Thymus (tissue), 11 donors: ENCODE measurements at regions not wholly inside any gene's neighbourhood (a gene's known extent, or its start where the extent isn't known, plus 50 kb on each side); places are given as distances from the start of the nearest gene placed in this dataset.
A peak's percentile ranks its signal among the peaks of the same experiment; 100 is the strongest.
"Not testable (repeated sequence)": the region's sequence is repeated elsewhere in the genome, so short reads cannot be mapped to it uniquely, and the experiment has no call there.

Experiments
- DNase-seq, 9 donors: peaks; one replicate each; pipeline ENCODE4 v3.0.0-alpha.2; 2013; ENCODE audit warnings: low spot score in 9 of 9, low read depth in 6 of 9, missing footprints in 1 of 9
- H3K27ac ChIP-seq, 2 donors: one replicate each; pipeline ENCODE4 v1.5.1; 2013; ENCODE audit warnings: control low read depth in 1 of 2, low read depth in 1 of 2, low read length in 1 of 2, mild to moderate bottlenecking in 1 of 2, moderate library complexity in 1 of 2
- H3K27me3 ChIP-seq, 2 donors: one replicate each; pipeline ENCODE4 v1.5.1; 2013; ENCODE audit warnings: low read length in 1 of 2; ENCODE audit not compliant: control insufficient read depth in 2 of 2, insufficient read depth in 1 of 2
- H3K36me3 ChIP-seq, 2 donors: one replicate each; pipeline ENCODE4 v1.5.1; 2013; ENCODE audit warnings: low read length in 1 of 2, mild to moderate bottlenecking in 1 of 2, moderate library complexity in 1 of 2; ENCODE audit not compliant: control insufficient read depth in 2 of 2, insufficient read depth in 2 of 2
- H3K4me1 ChIP-seq, 2 donors: one replicate each; pipeline ENCODE4 v1.5.1; 2013; ENCODE audit warnings: low read length in 2 of 2; ENCODE audit not compliant: control insufficient read depth in 2 of 2, insufficient read depth in 2 of 2
- H3K4me3 ChIP-seq, 2 donors: one replicate each; pipeline ENCODE4 v1.5.1; 2013; ENCODE audit warnings: low read length in 2 of 2, control low read depth in 1 of 2, mild to moderate bottlenecking in 1 of 2
- H3K9me3 ChIP-seq, 2 donors: one replicate each; pipeline ENCODE4 v1.5.1; 2013; ENCODE audit warnings: low read length in 1 of 2, mild to moderate bottlenecking in 1 of 2; ENCODE audit not compliant: control insufficient read depth in 2 of 2, insufficient read depth in 1 of 2
- WGBS: extraction: QIAGEN DNeasy Blood & Tissue Kit; methylation state at CpG from one replicate; pipeline ENCODE4 v1.1.7; 2013; 5-methylcytosine and 5-hydroxymethylcytosine counted together
- donor health status: healthy.

DNA sequence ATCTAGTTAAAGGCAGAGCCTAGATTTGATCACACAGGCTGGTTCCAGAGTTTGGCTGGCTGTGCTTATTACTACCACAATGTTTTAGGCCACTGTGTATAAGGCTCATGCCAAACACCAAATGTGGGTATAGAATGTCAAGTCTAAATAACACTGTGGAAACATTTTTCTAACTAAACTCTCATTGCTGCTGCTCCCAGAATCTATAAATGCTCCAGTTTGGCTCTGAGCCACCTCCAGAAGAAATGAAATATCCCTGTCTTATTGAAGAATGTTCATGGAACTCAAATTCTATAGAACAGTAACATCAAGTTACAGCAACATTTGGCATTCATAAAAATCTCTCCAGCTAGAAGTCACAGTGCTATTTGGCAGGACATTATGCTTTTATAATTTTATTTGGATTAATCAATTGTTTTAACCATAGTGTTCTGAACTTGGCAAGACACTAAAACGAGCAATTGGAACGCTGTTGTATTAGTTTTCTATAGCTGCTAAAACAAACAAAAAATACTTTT is 178.1 kb upstream of the COX7C start:
- Histone ChIP-seq H3K4me1 (no peaks in the 10 kb centered on the region), H3K27ac (no peak overlapping the region), H3K9me3 (no peaks in the 10 kb centered on the region), H3K27me3 (no peaks in the 10 kb centered on the region), H3K36me3 (no peaks in the 10 kb centered on the region), H3K4me3 (no peak overlapping the region)
- 94% methylated on average over 2 of the region's 2 CpGs for WGBS
- no peak for DNase-seq

DNA sequence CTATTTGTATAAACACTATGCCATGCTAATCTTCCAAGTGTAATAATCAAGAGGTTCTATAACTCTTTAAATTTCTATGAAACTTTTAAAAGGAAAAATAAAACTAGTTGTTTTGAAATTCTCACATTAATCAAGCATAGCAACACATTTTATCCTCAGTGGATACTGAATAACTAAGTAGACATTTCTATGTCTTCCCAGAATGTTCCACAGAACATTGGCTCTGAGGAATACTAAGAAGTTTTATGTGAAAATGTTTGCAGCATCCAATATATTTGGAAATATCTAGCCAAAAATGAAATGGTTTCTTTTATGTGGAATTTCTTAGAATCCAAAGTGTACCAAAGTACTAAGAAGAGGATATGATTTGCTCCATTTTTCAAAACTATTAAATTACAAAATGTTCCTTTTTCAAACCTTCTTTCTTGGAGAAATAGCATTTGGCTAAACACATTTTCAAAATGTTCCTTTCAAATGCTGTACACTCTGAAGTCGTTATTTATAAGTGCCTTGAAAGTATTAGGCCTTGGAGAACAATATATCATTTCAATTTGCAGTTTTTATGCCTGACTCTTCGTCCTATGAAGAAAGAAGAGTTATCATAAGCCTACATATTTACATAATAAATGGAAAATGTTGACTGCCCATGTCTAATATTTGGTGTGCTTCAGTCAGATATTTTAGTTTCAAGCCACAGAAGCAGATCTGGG is 175.6 kb upstream of the COX7C start:
- H3K9me3 ChIP-seq: no peaks in the 10 kb centered on the region
- H3K4me1 ChIP-seq: no peaks in the 10 kb centered on the region
- no peak overlapping the region for H3K4me3 ChIP-seq
- WGBS: 72% methylated on average over 2 of the region's 2 CpGs
- no peak for DNase-seq
- H3K36me3 ChIP-seq: no peaks in the 10 kb centered on the region
- H3K27ac ChIP-seq: no peak overlapping the region
- no peaks in the 10 kb centered on the region for H3K27me3 ChIP-seq

DNA sequence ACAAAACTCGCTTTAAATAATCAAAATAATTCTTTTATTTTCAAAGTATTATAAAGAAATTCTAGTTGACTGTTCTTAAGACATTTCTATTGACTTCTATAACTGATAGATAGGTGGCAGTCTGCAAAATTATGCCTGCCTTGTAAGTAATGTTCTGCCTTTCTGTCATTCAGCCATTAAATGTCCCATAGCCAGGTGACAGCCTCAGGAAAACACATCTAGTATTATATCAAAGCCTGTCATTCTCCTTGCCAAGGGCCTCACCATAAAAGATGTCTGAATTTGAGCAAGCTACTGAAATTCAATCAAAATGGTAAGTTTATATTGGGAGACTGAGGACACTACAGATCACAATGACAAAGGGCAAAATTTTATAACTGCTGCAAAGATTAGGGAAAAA is 170.4 kb upstream of the COX7C start:
- DNase-seq: no peak
- no peaks in the 10 kb centered on the region for H3K4me1 ChIP-seq
- H3K36me3 ChIP-seq: no peaks in the 10 kb centered on the region
- H3K9me3 ChIP-seq: no peaks in the 10 kb centered on the region
- no peak overlapping the region for H3K4me3 ChIP-seq
- 90% methylated on average over 1 of the region's 1 CpG for WGBS
- H3K27ac ChIP-seq: no peak overlapping the region
- H3K27me3 ChIP-seq: no peaks in the 10 kb centered on the region

DNA sequence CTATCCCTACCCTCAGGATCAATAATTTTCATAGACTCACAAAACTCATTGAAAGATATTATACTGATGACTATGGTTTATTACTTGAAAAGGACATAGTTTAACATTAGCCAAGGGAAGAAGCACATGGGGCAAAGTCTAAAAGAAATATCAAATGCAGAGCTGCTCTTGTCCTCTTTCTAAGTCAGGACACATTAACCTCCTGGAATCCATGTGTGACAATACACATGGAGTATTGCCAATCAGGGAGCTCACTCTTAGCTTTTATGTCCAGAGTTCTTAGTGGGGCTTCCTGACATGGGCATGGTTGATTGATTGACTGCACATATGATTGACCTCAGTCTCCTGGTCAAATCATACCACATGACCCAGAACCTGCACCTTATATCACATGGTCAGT is 165.5 kb upstream of the COX7C start:
- Histone ChIP-seq H3K27me3 (no peaks in the 10 kb centered on the region), H3K9me3 (no peaks in the 10 kb centered on the region), H3K4me1 (no peaks in the 10 kb centered on the region), H3K36me3 (no peaks in the 10 kb centered on the region), H3K27ac (no peak overlapping the region), H3K4me3 (no peak overlapping the region)
- no peak for DNase-seq

DNA sequence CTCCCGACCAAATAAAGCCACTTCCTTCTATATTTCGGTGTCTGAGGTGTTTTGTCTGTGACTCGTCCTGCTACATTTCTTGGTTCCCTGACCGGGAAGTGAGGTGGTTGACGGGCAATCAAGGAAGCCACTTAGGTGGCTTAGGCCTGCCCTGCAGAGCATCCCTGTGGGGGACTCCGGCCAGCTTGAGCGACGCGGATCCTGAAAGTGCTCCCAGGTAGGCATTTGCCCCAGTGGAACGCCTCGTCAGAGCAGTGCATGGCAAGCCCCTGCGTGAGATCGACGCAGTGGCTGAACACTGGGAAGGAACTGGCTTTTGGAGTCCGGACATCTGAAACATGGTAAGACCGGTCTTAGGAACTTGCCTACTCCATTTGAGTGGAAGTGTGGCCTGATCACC is 157.2 kb upstream of the COX7C start:
- no peaks in the 10 kb centered on the region for H3K4me1 ChIP-seq
- no peak overlapping the region for H3K27ac ChIP-seq
- no peaks in the 10 kb centered on the region for H3K36me3 ChIP-seq
- no peaks in the 10 kb centered on the region for H3K27me3 ChIP-seq
- peaks cover 2 to 5% of the 10 kb centered on the region in 2 donors for H3K9me3 ChIP-seq
- no peak for DNase-seq
- WGBS: 95% methylated on average over 16 of the region's 16 CpGs
- H3K4me3 ChIP-seq: no peak overlapping the region

DNA sequence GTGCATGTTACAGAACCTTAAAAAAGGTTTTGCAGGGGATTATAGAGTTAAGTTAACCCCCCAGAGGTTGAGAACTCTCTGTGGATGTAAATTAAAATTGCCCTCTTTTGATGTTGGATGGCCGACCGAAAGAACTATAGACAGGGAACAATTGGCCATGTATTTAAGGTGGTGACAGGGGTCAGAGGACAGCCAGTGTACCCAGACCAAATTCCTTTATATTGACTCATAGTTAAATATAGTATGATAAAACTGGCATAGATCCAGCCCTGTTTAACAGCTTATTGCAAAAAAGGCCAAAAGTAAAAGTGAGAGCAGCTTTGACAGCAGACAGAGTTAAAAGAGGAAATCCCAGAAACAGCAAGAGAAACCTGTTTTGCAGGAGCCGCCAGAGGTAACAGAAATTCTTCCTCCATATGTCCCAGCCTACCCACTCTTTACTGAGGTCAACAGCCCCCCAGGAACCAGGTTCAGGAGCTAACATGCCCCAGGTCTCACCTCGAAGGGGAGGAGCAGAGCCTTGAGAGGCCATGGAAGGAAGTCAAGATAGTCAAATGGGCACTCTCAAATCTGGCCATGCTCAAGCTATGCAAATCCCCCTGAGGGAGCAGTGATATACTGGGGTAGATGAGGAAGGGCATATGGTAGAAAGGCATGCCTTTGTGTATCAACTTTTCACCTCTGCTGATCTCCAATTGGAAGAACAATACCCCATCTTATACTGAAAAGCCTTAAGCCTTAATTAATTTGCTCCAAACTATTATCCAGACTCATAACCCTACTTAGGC is 156.4 kb upstream of the COX7C start:
- no peak overlapping the region for H3K4me3 ChIP-seq
- no peaks in the 10 kb centered on the region for H3K36me3 ChIP-seq
- peaks cover 2 to 9% of the 10 kb centered on the region in 2 donors for H3K9me3 ChIP-seq
- no peak overlapping the region for H3K27ac ChIP-seq
- no peaks in the 10 kb centered on the region for H3K4me1 ChIP-seq
- H3K27me3 ChIP-seq: no peaks in the 10 kb centered on the region
- WGBS: 77% methylated on average over 4 of the region's 4 CpGs
- DNase-seq: no peak

DNA sequence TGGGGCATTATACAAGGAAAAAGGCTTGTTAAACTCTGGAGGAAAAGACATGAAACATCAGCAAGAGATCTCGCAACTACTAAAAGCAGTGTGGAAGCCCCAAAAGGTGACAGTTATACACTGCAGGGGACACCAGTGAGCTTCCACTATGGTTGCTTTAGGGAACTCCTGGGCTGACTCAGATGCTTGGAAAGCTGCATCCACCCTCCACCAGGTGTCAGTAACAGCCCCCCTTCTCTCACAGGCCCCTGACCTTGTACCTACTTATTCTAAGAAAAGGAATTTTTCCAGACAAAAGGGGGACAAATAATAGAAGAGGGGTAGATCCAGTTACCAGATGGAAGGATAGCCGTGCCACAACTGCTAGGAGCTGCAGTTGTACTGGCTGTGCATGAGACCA is 154.4 kb upstream of the COX7C start:
- no peaks in the 10 kb centered on the region for H3K4me1 ChIP-seq
- 72% methylated on average over 2 of the region's 2 CpGs for WGBS
- H3K36me3 ChIP-seq: no peaks in the 10 kb centered on the region
- peaks cover 2 to 12% of the 10 kb centered on the region in 2 donors for H3K9me3 ChIP-seq
- no peaks in the 10 kb centered on the region for H3K27me3 ChIP-seq
- H3K4me3 ChIP-seq: no peak overlapping the region
- DNase-seq: peak in 1 of 9 donors; percentile 1
- H3K27ac ChIP-seq: no peak overlapping the region

DNA sequence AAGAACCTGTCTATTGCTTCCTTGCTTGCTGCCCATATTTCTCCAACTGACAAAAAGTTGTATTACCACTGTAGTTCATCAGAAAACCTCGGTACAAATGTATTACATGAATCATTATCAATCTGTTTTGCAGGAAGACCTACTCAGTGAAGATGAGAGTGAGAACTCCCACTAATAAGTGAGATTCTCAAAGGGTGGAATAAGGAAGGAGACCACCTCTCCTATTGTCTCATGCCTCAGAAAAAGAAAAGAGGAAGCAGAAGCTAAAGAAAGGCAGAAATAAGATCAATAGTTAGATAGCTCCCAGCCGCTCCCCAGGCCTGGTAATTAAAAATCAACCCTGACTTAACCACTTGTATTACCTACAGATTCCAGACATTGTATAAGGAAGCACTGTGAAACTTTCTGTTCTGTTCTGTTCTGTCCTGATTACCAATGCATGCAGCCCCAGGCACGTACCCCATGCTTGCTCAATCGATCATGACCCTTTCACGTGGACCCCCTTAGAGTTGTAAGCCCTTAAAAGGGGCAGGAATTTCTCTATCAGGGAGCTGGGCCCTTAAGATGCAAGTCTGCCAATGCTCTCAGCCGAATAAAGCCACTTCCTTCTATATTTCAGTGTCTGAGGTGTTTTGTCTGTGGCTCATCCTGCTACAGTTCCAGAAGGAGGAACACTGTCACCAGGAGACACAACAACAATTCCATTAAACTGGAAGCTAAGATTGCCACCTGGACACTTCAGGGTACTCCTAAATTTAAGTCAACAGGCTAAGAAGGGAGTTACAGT is 152.5 kb upstream of the COX7C start:
- Histone ChIP-seq H3K4me1 (no peaks in the 10 kb centered on the region), H3K4me3 (no peak overlapping the region), H3K9me3 (peaks cover 2 to 11% of the 10 kb centered on the region in 2 donors), H3K36me3 (no peaks in the 10 kb centered on the region), H3K27ac (no peak overlapping the region), H3K27me3 (no peaks in the 10 kb centered on the region)
- 85% methylated on average over 6 of the region's 6 CpGs for WGBS
- DNase-seq: no peak

DNA sequence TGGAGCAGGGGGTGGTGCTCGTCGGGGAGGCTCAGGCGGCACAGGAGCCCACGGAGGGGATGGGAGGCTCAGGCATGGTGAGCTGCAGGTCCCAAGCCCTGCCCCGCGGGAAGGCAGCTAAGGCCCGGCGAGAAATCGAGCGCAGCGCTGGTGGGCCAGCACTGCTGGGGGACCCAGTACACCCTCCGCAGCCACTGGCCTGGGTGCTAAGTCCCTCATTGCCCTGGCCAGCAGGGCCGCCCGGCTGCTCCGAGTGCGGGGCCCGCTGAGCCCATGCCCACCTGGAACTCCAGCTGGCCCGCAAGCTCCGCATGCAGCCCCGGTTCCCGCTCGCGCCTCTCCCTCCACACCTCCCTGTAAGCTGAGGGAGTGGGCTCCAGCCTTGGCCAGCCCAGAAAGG is 151.0 kb upstream of the COX7C start:
- H3K4me3 ChIP-seq, H3K4me1 ChIP-seq, H3K27me3 ChIP-seq, DNase-seq, H3K27ac ChIP-seq, H3K36me3 ChIP-seq: not testable (repeated sequence)
- peaks cover 2 to 11% of the 10 kb centered on the region in 2 donors for H3K9me3 ChIP-seq
- 96% methylated on average over 23 of the region's 23 CpGs for WGBS
